GM23248 (cell line): ENCODE measurements at regions not wholly inside any gene's neighbourhood (a gene's known extent, or its start where the extent isn't known, plus 50 kb on each side); places are given as distances from the start of the nearest gene placed in this dataset.

ENCODE experiments used
- DNase-seq: peaks from one replicate; pipeline ENCODE4 v3.0.0-alpha.2; 2015
- H2AFZ ChIP-seq: fragments of 200-600 bp; sonication (generic); 2 replicates; pipeline ENCODE4 v1.6.1; 2016; ENCODE audit warnings: antibody characterized with exemption
- H3F3A ChIP-seq: fragments of 200-600 bp; sonication (generic); 2 replicates; pipeline ENCODE4 v1.6.1; 2016; ENCODE audit warnings: mild to moderate bottlenecking, antibody characterized with exemption, mixed run types; ENCODE audit not compliant: insufficient read depth
- H3K27ac ChIP-seq: fragments of 200-600 bp; sonication (generic); 2 replicates; pipeline ENCODE4 v1.5.1; 2016; ENCODE audit warnings: mild to moderate bottlenecking
- H3K27me3 ChIP-seq: fragments of 200-600 bp; sonication (generic); replicated peaks from 2 replicates; pipeline ENCODE4 v1.6.1; 2016; ENCODE audit warnings: mild to moderate bottlenecking; ENCODE audit not compliant: insufficient read depth
- H3K36me3 ChIP-seq: fragments of 200-600 bp; sonication (generic); 2 replicates; pipeline ENCODE4 v1.6.1; 2016; ENCODE audit warnings: low read depth, mild to moderate bottlenecking
- H3K4me1 ChIP-seq: fragments of 200-600 bp; sonication (generic); 2 replicates; pipeline ENCODE4 v1.6.1; 2016; ENCODE audit warnings: mild to moderate bottlenecking; ENCODE audit not compliant: insufficient read depth
- H3K4me2 ChIP-seq: fragments of 200-600 bp; sonication (generic); one replicate; pipeline ENCODE4 v1.6.1; 2016; ENCODE audit warnings: mild to moderate bottlenecking; ENCODE audit not compliant: unreplicated experiment
- H3K4me3 ChIP-seq: fragments of 200-600 bp; sonication (generic); 2 replicates; pipeline ENCODE4 v1.5.1; 2016; ENCODE audit warnings: mild to moderate bottlenecking
- H3K79me2 ChIP-seq: fragments of 200-600 bp; sonication (generic); 2 replicates; pipeline ENCODE4 v1.6.1; 2016; ENCODE audit warnings: mild to moderate bottlenecking; ENCODE audit not compliant: insufficient read depth
- H3K9ac ChIP-seq: fragments of 200-600 bp; sonication (generic); 2 replicates; pipeline ENCODE4 v1.6.1; 2016; ENCODE audit warnings: mild to moderate bottlenecking
- H3K9me2 ChIP-seq: fragments of 200-600 bp; sonication (generic); 2 replicates; pipeline ENCODE4 v1.6.1; 2016; ENCODE audit warnings: mixed run types, mild to moderate bottlenecking, moderate library complexity; ENCODE audit not compliant: insufficient read depth
- H3K9me3 ChIP-seq: fragments of 200-600 bp; sonication (generic); one replicate; pipeline ENCODE4 v1.6.1; 2017; ENCODE audit warnings: low read depth
- H4K20me1 ChIP-seq: fragments of 200-600 bp; sonication (generic); 2 replicates; pipeline ENCODE4 v1.6.0; 2016; ENCODE audit not compliant: insufficient read depth
- EZH2 ChIP-seq: fragments of 200-600 bp; sonication (generic); IDR thresholded peaks from 2 replicates; pipeline ENCODE4 v1.6.1; 2018; ENCODE audit warnings: antibody characterized with exemption, mild to moderate bottlenecking; ENCODE audit not compliant: insufficient read depth, poor library complexity, severe bottlenecking
- EZH2phosphoT487 ChIP-seq: fragments of 200-600 bp; sonication (generic); IDR thresholded peaks from 2 replicates; pipeline ENCODE4 v1.6.1; 2018; ENCODE audit warnings: antibody characterized with exemption, moderate library complexity, mild to moderate bottlenecking, low read depth; ENCODE audit not compliant: insufficient read depth
- WGBS, 2 experiments: methylation state at CpG; one replicate each; pipeline ENCODE4 v1.1.6; 2015 to 2017; ENCODE audit warnings: low lambda C conversion rate in 2 of 2, low coverage in 1 of 2; ENCODE audit errors: missing lambda C conversion rate in 2 of 2; 5-methylcytosine and 5-hydroxymethylcytosine counted together
- in situ Hi-C: fragments of 300-500 bp; cut with MboI; formaldehyde crosslinking; loops from 2 replicates; pipeline ENCODE4 v1.15.0; 2020

GRCh38 chr17:49907279-49907678 lies 59.4 kb upstream of the TAC4 start:
- H3K79me2 ChIP-seq, result no peaks in the 10 kb centered on the region
- H3K27ac ChIP-seq, result no peak overlapping the region
- no peaks in the 10 kb centered on the region for H3K9me2 ChIP-seq
- H4K20me1 ChIP-seq, result no peaks in the 10 kb centered on the region
- 60 to 80% methylated on average over 3 to 8 of the region's 8 CpGs for WGBS, 2 experiments
- TF ChIP-seq EZH2phosphoT487 (no peak), EZH2 (no peak)
- H3K4me2 ChIP-seq, result no peak overlapping the region
- no peak for DNase-seq
- peaks cover 44% of the 10 kb centered on the region for H3K27me3 ChIP-seq
- H3K4me1 ChIP-seq, result no peaks in the 10 kb centered on the region
- H3F3A ChIP-seq, result no peaks in the 10 kb centered on the region; the same call in 1 of the 2 replicates
- in situ Hi-C loops, result no loop called here
- H3K36me3 ChIP-seq, result no peaks in the 10 kb centered on the region
- H3K9ac ChIP-seq, result no peak overlapping the region
- no peaks in the 10 kb centered on the region for H3K9me3 ChIP-seq
- no peak overlapping the region for H2AFZ ChIP-seq
- no peak overlapping the region for H3K4me3 ChIP-seq

DNA sequence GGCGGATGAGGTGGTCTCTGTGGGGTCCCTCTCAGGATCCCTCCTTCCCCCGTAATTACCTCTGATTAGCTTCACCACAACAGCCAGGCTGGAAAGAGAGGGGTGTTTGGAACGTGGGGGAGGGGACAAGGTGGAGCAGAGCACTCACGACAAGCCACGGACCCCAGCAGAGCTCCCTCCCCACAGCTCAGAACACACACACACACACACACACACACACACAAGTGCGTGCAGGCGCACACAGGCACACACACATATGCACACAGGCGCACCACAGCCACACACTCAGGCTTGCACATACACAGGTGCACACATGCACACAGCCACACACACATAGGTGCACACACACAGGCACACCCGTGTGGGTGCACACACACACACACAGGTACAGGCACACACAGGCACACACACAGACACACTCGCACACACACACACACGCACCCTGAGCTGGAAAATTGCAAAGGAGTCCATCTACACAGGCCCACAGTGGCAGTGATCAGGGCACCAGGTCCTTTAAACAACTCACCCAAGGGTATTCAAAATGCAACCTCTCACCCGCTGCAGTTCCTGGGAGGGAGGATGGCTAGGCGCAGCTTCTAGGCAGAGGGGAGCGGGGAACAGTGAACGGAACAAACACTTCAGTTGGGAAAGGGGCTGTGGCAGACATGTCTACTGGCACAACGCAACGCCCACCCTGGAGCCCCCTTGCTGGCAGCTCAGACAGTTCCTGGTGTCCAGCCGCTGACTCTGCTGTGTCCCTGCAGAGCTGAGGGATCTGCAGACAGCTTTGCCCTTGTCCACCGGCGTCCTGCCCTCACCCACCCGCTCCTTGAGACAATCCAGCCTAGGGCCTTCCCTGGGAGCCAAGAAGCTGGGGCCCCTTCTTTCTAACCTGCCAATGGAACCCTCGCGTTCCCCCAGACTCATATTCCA lies 59.9 kb upstream of the DLX4 start:
- H3F3A ChIP-seq, result no peaks in the 10 kb centered on the region; the same call in 1 of the 2 replicates
- no peaks in the 10 kb centered on the region for H4K20me1 ChIP-seq
- H3K27ac ChIP-seq, result no peak overlapping the region
- in situ Hi-C loops, result no loop called here
- no peaks in the 10 kb centered on the region for H3K9me2 ChIP-seq
- H3K4me1 ChIP-seq, result peaks cover 11% of the 10 kb centered on the region; the same call in 1 of the 2 replicates
- no peak for TF ChIP-seq EZH2
- TF ChIP-seq EZH2phosphoT487, result no peak
- peaks cover 27% of the 10 kb centered on the region for H3K27me3 ChIP-seq
- no peak overlapping the region for H3K4me3 ChIP-seq
- H3K9me3 ChIP-seq, result no peaks in the 10 kb centered on the region
- H3K79me2 ChIP-seq, result no peaks in the 10 kb centered on the region
- DNase-seq, result no peak
- H3K9ac ChIP-seq, result no peak overlapping the region
- WGBS, 2 experiments, result 69 to 72% methylated on average over 19 to 21 of the region's 23 CpGs
- no peak overlapping the region for H2AFZ ChIP-seq
- no peaks in the 10 kb centered on the region for H3K36me3 ChIP-seq
- no peak overlapping the region for H3K4me2 ChIP-seq

- H3K4me2 ChIP-seq, result peak overlapping the region; percentile 37
- H3K79me2 ChIP-seq, result no peaks in the 10 kb centered on the region
- peaks cover 12% of the 10 kb centered on the region; the same call in 1 of the 2 replicates for H3K4me1 ChIP-seq
- no peaks in the 10 kb centered on the region; the same call in 1 of the 2 replicates for H3F3A ChIP-seq
- no peaks in the 10 kb centered on the region for H3K36me3 ChIP-seq
- H3K9ac ChIP-seq, result no peak overlapping the region
- DNase-seq, result peak; percentile 67
- H3K9me2 ChIP-seq, result no peaks in the 10 kb centered on the region
- peaks cover 14% of the 10 kb centered on the region for H3K27me3 ChIP-seq
- in situ Hi-C loops, result no loop called here
- H2AFZ ChIP-seq, result no peak overlapping the region
- H3K4me3 ChIP-seq, result peak overlapping the region; percentile 47; the same call in 1 of the 2 replicates
- H4K20me1 ChIP-seq, result no peaks in the 10 kb centered on the region
- H3K27ac ChIP-seq, result no peak overlapping the region
- TF ChIP-seq EZH2phosphoT487 (no peak), EZH2 (no peak)
- 6% methylated on average over 37 to 53 of the region's 69 CpGs for WGBS, 2 experiments
- no peaks in the 10 kb centered on the region for H3K9me3 ChIP-seq
Observed at GRCh38 chr17:49910094-49910857, 58.7 kb upstream of the DLX4 start.

GRCh38 chr17:49910858-49911204 lies 58.2 kb upstream of the DLX4 start:
- H3K27me3 ChIP-seq, result peaks cover 9% of the 10 kb centered on the region
- no peak overlapping the region for H3K4me3 ChIP-seq
- no peaks in the 10 kb centered on the region for H3K36me3 ChIP-seq
- H2AFZ ChIP-seq, result no peak overlapping the region
- no peak for DNase-seq
- H3K4me1 ChIP-seq, result peaks cover 12% of the 10 kb centered on the region; the same call in 1 of the 2 replicates
- H3K9me2 ChIP-seq, result no peaks in the 10 kb centered on the region
- in situ Hi-C loops, result no loop called here
- H4K20me1 ChIP-seq, result no peaks in the 10 kb centered on the region
- H3K79me2 ChIP-seq, result no peaks in the 10 kb centered on the region
- H3K9ac ChIP-seq, result no peak overlapping the region
- TF ChIP-seq EZH2phosphoT487, result no peak
- no peak for TF ChIP-seq EZH2
- H3K27ac ChIP-seq, result no peak overlapping the region
- H3K4me2 ChIP-seq, result no peak overlapping the region
- WGBS, 2 experiments, result 56 to 58% methylated on average over 7 of the region's 7 CpGs
- no peaks in the 10 kb centered on the region; the same call in 1 of the 2 replicates for H3F3A ChIP-seq
- H3K9me3 ChIP-seq, result no peaks in the 10 kb centered on the region
